Loucy (cell line): ENCODE measurements at regions not wholly inside any gene's neighbourhood (a gene's known extent, or its start where the extent isn't known, plus 50 kb on each side); places are given as distances from the start of the nearest gene placed in this dataset.
"Not testable (repeated sequence)": the region's sequence is repeated elsewhere in the genome, so short reads cannot be mapped to it uniquely, and the experiment has no call there.

Experiments used
- EZH2phosphoT487 ChIP-seq: fragments of 200-600 bp; IDR thresholded peaks from 2 replicates; pipeline ENCODE4 v1.6.1; 2018; ENCODE audit warnings: antibody characterized with exemption, mild to moderate bottlenecking, moderate library complexity, borderline replicate concordance
- TF ChIP-seq, protein P1 (sequence below): fragments of 200-600 bp; sonication (generic); conservative IDR thresholded peaks from 2 replicates; pipeline ENCODE4 v1.5.1; 2014; ENCODE audit warnings: mild to moderate bottlenecking, antibody characterized with exemption, low read length

DNA sequence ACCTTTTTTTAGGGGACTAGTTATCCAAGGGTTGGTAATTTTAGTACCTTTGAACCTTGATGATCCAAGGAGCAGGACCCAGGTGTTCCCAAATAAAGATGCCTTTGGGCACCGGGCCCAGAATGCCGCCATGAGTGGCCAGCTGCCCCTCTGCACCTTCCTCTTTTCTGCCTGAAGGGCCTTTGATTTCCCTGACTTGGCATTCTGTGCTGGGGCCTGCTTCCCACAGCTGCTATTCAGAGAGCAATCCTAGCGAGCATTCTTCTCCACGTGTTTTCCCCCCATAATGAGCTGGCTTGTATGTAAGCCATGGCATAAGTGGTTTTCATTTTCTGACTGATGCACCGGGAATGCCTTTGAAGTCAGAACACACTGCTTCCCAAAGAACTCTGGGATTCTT lies 82.6 kb upstream of the IKBKE start:
- TF ChIP-seq, protein P1, sequence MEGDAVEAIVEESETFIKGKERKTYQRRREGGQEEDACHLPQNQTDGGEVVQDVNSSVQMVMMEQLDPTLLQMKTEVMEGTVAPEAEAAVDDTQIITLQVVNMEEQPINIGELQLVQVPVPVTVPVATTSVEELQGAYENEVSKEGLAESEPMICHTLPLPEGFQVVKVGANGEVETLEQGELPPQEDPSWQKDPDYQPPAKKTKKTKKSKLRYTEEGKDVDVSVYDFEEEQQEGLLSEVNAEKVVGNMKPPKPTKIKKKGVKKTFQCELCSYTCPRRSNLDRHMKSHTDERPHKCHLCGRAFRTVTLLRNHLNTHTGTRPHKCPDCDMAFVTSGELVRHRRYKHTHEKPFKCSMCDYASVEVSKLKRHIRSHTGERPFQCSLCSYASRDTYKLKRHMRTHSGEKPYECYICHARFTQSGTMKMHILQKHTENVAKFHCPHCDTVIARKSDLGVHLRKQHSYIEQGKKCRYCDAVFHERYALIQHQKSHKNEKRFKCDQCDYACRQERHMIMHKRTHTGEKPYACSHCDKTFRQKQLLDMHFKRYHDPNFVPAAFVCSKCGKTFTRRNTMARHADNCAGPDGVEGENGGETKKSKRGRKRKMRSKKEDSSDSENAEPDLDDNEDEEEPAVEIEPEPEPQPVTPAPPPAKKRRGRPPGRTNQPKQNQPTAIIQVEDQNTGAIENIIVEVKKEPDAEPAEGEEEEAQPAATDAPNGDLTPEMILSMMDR = not testable (repeated sequence)
- TF ChIP-seq EZH2phosphoT487 = not testable (repeated sequence)
